ELR (cell line): ENCODE measurements at regions not wholly inside any gene's neighbourhood (a gene's known extent, or its start where the extent isn't known, plus 50 kb on each side); places are given as distances from the start of the nearest gene placed in this dataset.

Experiments
- DNase-seq: peaks from one replicate; pipeline ENCODE4 v3.0.0-alpha.2; 2015; ENCODE audit warnings: low read depth

DNA sequence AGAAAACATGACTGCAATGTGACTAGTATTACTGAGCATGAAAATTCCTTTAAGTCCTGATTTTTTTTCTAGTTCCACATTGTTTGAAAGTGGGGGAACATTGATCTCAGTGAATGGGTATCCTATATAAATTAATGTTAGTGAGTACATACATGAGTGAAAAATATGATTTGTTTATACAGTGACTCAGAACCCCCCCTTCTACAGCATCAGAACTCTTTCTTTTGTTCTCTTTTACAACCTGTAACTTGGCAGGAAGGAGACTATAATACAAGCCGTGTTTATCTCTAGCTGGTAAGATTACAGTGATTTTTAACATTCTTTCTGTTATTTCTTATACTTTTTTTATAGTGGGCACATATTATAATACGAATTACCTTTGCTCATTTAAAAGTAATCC, 384.7 kb downstream of the PDCD6IP start:
- DNase-seq: no peak

DNA sequence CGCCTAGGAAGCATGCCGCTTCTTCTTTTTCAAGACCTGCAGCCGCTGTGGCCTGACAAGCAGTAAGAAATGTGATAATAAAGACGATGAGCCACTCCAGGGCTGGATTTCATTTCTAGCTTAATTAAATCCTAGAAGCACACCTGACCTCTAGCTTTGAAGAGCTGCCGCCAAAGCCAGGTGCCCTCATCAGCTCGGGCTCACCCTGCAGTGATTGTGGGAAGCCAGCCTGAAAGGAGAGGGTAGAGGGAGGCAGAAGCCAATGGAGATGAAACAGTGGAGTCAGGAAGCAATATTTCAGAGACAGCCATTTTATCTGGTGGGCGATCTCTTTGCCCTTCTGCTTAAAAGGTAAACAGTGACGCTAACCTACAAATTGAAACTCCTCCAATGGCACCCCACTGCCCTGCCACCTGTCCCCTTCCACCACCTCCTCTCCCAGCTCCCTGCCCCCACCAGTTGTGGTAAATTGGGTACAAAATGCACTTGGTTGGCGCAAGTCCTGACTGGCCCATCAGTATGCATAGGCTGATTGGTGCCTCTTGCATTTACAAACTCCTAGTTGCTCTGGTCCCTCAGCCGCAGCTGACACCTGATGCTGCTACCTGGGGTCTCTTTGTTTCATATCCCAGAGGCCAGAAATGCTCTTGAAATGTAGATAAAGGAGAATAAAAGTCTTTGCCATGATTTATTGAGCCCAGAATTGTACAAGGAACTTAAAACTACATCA, 385.3 kb downstream of the PDCD6IP start:
- DNase-seq: no peak

DNA sequence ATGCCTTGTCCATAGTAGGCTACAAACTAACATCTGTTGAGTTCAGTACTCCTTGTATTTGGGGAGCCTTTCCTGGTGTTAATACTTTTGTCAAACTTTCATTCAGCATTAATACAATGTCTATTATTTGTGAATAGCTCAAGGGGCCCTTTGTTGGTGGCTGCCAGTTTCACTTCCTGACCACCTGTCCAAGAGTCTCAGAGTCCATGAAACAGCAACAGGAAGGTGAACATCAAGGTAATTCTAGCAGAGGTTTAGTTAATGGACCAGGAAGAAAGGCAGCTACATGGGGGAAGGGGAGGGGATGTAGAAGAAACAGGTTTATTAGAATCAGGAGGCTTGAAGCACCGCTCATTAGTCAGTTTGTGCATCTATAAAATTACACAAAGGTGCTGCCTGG, 386.9 kb downstream of the PDCD6IP start:
- no peak for DNase-seq

DNA sequence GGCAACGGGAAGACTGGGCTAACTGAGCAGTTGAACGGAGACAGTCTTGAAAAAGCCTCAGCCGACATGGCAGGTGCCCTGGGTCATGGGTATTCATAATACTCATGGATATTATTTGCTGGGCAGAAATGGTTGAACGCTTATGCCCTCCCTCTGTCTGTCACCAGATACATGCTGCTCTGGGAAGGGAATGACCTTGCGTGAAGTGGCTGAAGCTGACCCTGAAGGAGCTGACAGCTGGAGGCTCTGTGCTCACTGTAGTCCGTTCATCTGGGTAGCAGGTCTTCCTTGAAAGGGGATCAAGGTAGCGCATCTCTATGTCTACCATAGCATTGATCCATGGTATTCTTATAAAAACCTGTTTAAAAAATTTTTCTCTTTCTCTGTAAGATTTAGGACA, 390.7 kb downstream of the PDCD6IP start:
- DNase-seq: no peak

DNA sequence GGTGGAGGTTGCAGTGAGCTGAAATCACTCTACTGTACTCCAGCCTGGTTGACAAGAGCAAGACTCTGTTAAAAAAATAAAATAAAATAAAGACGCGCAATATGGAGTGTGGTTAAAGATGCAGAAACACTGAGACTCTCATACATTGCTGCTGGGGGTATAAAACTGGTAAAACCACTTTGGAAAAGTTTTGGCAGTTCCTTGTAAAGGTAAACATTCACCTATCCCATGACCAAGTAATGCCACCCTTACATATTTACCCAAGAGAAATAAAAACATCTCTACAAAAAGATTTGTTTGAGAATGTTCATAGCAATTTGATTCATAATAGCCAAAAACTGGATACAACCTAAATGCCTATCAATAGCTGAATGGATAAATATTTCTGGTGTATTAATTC, 398.5 kb downstream of the PDCD6IP start:
- no peak for DNase-seq

DNA sequence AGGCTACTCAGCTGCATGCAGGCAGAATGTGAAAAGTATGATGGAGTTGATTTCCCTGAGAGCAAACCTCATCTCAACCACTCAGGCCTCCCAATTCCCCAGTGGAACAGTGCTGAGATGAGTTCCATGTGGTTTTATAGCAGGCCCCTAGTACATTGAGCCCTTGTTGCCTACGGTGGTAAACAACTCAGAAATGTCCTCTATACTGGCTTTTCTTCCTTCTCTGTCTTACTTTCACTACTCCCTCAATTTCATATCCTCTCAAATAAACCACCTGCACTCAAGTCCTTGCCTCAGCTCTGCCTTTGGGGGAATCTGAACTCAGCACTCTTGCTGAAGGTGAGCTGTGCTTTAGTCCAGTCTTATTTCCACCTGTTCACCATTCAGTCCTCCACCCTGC, 399.9 kb downstream of the PDCD6IP start:
- DNase-seq: no peak

DNA sequence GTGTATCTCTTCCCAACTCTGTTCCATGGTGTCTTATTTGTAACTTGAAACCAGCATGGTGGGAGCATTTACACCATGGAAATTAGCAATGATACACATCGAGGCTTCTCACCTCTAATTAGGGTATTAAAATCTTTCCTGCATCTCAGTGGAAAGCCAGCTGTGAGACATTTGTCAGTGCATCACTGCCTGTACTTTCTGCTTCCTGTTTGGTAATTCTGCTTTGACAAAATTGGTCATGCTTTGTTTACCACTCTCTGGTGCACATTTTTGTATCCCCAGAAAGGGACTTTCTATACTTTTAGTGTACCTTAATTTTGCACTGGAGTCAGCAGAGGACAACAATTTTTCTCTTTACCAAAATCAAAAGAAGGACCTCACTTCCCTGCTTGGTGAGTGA, 402.1 kb downstream of the PDCD6IP start:
- no peak for DNase-seq

DNA sequence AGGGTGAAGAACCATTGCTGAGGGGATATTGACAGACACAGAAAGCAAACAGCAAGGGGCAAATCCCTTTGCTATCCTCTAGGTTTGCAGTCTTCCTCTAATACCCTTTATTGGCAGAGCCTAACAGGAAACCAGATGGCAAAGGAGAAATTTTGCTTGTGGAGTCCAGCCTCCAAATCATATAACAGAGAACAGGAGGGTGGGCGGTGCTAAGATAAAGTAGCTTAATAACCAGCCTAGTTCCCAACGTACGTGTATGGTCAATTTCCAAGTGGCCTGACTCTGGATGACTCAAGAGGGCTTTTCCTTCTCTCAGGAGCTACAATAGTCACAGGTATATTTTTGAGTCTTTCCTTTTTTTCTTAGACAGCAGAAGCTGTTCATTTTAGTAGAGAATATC, 404.5 kb downstream of the PDCD6IP start:
- DNase-seq: no peak

DNA sequence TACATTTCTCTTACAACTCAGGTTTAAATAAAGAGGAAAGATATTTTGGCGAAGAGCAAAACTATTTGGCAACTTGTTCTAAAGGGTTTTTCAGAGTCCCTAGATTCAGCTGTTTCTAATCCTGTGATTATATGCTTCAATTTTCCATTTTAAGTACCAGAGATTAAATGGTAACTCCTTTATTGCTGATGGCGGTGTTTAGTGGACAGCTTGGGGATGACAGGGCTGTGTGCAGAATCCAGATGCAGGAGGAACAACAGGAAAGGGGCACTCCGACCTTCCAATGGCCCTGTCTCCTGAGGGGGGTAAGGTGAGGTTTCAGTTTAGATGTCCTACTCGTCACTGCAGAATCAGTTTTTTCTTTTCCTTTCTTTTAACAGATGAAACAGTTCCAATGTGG, 405.0 kb downstream of the PDCD6IP start:
- no peak for DNase-seq

DNA sequence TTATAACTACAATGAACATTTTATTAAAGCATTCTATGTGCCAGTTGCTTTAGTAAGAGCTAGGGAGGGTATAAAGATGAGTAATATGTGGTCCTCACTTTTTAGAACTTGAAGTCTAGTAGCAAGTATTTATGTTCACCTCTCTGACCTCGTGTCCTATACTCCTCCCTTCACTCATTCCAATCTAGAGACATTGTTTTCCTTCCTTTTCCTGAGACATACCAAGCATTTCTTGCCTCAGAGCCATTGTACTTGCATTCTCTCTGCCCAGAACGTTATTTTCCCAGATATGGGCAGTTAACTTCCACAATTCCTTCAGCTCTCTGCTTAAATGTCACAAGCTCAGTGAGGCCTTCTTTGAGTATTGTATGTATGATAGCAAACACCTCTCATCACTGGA, 408.6 kb downstream of the PDCD6IP start:
- DNase-seq: no peak

DNA sequence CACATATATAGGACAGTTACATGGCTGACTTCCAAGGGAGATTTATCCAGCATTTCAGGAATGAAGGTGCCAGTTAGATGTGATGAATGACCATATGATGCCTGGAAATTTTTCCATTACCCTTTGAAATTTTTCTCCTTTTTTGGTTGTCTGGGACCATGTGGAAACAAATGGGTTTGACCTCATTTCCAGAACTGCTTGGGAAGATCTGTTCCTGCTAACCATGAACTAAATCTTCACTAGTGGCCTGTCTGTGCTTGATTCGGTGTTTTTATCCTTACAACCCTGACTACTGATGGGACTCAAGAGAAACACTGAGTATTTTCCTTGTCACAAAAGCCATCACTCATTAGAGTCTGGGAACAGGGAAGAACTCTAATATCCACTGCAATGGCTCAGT, 409.4 kb downstream of the PDCD6IP start:
- no peak for DNase-seq

DNA sequence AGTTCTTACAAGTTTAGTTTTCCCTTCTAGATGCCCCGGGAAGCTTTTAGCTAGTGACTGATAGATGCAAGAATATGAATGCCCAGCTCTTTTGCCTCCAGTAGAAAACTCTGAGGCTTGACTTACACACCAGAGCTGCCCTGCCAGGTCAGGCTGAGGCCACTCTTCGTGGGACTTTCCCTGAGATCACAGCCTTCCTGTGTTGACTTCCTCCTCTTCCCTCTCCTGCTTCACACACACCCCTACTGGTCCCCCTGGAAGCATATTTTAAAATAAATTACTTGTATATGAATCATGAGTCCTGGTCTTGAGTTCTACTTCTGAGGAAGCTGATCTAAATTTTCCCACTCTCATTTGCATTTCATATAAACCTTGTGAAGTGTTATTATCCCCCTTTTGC, 413.7 kb downstream of the PDCD6IP start:
- DNase-seq: no peak

DNA sequence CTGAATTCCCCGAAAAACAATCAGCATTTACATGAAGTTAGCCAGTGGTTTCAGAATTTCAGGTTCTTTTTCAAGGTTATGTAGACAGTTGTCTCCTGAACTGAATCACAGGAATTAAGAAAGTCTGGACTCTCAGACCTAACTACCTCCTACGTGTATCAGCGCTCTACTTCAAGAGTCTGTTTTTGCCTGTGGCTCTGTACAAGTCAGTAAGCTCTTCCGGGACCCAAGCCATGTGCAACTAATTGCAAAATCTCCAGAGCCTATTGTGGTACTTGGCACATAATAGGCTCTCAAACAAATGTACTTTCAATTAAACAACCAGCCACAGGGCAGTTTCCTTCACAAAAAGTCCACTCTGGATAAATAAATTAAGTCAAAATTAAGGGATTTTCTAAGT, 414.2 kb downstream of the PDCD6IP start:
- DNase-seq: no peak

DNA sequence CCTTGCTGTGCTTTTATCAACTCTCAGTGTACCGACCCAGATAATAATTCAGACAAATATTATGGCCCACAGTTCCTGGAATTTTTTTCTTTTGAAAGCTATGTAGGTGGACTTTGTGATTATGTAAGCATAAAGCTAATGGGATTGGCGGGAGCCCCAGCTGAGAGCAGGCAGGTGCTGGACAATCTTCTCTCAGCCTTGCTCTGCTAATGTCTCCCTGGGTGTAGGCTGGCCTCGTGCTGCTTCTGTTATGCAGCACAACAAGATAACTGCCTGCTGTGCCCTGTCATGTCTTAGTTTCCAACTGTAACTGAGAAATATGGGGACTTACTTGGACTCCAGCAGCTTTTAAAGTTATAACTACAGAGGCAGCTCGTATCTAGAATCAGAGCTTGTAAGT, 415.0 kb downstream of the PDCD6IP start:
- DNase-seq: no peak

DNA sequence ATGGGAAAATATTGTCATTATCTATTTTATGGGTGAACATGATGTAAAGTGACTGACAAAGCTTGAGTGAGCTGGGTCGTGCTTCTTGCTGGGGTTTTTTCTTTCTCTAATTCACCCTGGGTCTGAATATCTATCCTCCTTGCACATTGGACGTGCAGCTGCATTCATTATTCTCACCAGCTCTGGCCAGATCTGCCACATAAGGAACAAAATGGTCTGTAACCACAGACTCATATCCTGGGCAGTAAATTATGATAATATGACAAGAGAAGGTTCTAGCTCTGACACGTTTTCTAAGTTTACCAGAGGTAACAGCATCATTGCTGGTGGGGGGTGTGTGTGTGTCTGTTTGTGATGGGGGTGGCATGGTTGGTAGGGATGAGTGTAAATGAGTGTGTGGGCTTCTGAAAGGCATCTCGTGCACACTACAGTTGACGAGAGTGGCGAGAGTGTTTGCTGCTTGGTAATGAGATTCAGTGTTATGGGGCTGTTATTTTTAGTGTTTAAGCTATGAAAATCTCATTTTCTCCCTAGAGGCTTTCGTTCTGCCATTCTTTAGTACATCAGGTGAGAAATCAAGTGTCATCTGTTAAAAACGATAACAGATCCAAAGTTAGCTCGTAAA, 418.4 kb downstream of the PDCD6IP start:
- no peak for DNase-seq

DNA sequence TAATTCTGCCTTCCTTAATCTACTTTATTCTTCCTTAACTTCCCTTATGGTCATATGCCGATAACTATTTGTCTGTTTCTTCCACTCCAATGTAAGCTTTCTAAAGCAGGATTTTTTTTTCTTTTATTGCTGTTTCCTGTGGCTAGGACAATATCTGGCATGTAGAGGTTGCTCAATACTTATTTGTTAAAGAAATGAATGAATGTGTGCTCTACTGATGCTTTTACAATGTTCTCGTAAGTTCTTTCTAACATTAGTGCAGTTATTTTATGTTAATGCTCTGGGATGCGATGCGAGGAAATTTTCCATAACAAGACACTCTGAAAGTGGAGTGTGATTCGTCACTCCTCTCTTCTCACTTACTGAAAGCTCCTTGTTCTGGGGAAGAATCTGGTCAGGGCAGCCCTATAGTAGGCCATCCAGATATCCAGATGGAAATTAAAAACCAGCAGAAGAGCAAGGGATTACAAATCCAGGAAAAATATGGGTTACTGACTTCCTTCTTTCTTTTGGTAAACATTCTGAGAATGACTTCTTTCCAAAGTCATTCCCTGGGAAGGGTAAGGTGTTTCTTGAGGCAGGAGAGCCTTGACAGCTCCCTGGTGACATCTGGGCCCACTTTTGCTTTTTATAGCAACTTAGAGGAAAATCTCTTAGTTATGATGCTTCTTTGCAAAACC, 420.4 kb downstream of the PDCD6IP start:
- DNase-seq: no peak

DNA sequence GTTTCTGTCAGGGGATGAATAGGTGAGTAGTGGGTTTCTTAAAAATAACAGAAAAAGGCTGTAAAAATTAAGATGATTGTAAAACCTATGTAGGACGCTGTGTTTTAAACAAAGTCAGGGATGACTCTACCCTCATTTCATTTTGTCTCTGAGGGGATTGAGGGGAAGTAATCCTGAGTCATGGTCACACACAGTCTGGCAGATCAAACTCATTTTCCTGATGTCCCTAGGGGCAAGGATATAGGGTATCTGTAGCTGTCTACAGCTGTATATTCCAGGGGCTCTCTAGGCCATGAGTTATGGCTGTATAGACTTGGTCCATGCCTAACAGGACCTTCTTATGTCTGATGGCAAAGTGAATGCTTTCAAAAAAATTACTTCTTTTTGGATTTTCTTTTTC, 421.1 kb downstream of the PDCD6IP start:
- DNase-seq: no peak

DNA sequence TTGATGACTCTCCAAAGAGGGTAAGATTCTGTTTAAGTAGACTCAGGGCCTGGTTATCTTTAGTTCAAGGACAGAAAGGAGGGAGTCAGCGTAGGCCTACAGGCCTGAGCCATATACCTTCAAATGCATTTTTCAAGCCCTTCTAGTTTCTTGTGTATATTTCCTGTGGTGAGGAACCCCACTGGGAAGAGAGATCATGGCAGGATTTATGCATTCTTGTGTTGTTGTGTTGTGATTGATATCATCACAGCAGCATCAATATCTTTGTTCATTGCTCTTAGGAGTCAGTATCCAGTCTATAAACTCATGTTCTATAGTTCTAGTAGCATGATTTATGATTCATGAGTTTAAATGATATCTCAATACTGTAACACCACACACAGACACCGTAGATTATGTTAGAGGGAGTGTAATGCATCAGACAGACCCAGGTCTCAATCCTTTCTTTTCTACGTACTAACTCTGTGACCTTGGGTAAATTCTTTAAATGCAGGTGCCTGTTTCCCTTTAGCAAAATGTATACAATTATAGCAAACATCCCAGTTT, 427.5 kb downstream of the PDCD6IP start:
- no peak for DNase-seq

DNA sequence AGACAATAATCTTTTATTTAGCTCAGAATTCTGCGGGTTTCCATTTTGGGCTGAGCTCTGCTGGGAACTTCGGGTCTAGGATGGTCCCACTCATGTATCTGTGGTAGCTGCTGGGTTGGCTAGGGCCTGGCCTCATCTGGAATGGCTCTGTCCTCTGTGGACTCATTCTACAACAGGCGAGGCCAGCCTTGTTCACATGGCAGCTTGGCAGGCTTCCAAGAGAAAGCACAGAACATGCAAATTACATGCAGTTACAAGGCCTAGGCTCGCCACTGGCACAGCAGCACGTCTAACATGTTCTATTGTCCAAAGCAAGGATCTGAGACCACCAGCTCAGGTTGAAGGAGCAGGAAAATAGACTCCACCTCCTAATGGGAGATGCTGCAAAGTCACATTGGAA, 431.4 kb downstream of the PDCD6IP start:
- no peak for DNase-seq

DNA sequence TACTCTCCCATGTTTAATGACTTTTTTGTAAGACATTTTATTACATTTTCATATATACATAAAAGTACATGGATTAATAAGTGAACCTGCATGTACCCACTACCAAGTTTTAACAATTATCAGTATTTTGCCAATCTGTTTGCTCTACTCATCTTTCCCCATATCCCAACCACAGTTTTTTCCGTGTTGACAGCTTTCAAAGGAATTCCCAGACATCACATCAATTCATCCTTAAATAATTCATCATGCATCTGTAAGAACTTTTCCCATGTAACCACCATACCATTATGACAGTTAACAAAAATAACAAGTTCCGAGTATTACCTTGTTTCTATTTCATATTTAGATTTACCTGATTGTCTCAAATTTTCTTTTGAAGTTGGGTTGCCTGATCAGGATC, 436.7 kb downstream of the PDCD6IP start:
- DNase-seq: no peak

DNA sequence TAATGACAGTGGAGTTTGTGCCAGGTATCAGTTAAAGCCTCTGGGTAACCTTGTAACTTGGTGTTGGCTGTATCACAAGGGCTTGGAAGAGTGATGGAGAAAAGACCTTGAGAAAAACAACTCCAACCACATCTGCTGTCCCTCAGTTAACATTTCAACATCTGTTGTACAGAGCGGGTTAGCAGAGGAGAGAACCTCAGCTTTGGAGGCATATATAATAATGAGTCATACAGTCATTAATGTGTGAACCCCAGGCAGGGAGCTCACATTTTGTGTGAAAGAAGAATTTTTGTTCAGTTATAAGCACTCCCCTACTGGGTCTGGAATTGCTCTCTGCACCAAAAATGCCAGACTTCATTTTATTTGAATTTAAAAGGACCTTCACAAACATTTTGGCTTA, 439.5 kb downstream of the PDCD6IP start:
- no peak for DNase-seq

DNA sequence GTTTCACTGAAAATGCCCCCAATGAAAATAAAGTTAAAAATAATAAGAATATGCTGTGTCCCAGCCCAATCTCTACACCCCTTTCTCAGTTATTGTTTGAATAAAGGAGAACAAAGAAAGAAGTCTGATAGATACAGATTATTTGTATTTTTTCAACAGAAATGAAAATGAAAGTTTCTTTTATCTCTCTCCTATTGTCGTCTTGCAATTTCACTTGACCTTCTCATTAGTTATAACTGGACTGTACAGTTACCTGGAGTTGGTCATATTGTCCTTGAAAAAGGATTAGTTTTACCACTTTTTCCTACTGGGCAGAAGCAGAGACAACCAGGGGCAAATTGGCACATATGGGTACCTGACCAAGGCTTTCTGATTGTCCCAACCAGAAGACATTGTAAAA, 440.0 kb downstream of the PDCD6IP start:
- DNase-seq: no peak

DNA sequence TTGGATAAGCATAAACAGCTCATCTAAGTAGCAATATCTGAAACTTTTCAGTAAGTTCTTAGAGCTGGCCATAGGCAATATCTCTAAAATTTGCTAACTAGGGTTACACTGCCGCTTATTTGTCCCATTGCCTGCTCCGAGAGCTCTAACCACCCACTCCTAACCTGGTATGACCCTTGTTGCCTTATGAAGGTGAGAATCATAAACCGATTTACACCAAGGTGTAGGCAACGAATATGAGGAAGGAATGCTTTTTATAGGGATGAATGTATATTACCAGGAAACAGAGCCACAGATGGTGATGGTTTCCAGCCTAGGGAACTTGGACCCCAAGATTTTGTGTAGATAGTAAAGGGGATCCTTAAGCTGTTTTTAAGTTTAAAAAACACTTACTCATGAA, 440.9 kb downstream of the PDCD6IP start:
- no peak for DNase-seq
